Right ventricle myocardium superior (tissue), 1 donor: ENCODE measurements at regions not wholly inside any gene's neighbourhood (a gene's known extent, or its start where the extent isn't known, plus 50 kb on each side); places are given as distances from the start of the nearest gene placed in this dataset.
"Not testable (repeated sequence)": the region's sequence is repeated elsewhere in the genome, so short reads cannot be mapped to it uniquely, and the experiment has no call there.

ENCODE experiments used
- ATAC-seq: fragments of 200-7000 bp; cut with Tn5 transposase; one replicate; pipeline ENCODE4 v1.9.1; 2020; ENCODE audit warnings: mild to moderate bottlenecking; ENCODE audit not compliant: poor library complexity
- DNase-seq: peaks from one replicate; pipeline ENCODE4 v3.0.0-alpha.2; 2020
- intact Hi-C: fragments of 100-400 bp; cut with DNase I; formaldehyde crosslinking; loops from one replicate; pipeline ENCODE4 v1.11.2; 2022
- donor health status: DM: no; HTN: yes; CAD: no; lungs with severe emphysema.

GRCh38 chr2:159880729-159881128, 82.7 kb upstream of the CD302 start:
- intact Hi-C loops, result no loop called here
- DNase-seq (no peak), ATAC-seq (no peak)

GRCh38 chr2:159879051-159879604, 81.1 kb upstream of the CD302 start:
- intact Hi-C loops, result no loop called here
- ATAC-seq, result no peak
- DNase-seq, result no peak

- DNase-seq (no peak), ATAC-seq (no peak)
- intact Hi-C loops, result no loop called here
These were observed 77.1 kb upstream of the CD302 start for GRCh38 chr2:159875083-159875482.

- DNase-seq (no peak), ATAC-seq (no peak)
- intact Hi-C loops, result no loop called here
These were observed 75.2 kb upstream of the CD302 start for GRCh38 chr2:159873258-159873657.

DNA sequence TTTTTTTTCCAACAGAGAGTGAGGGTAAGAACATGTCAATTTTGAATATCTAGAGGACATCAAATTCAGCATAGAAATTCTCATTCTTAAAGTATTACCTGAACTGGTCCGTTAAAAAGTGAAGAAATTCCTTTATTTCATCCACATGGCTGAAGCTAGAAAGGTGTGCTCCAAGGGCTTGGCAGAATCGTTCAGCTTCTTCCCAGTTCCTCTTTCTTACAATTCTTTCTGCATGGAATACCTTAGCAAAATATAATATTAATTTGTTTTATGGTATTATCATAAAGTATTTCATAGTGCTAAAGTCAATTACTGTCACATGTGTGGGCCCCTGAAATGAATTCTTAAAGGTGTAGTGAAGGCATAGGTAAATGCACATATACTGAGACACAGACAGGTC, 74.3 kb upstream of the CD302 start:
- ATAC-seq (no peak), DNase-seq (no peak)
- intact Hi-C loops, result no loop called here

DNA sequence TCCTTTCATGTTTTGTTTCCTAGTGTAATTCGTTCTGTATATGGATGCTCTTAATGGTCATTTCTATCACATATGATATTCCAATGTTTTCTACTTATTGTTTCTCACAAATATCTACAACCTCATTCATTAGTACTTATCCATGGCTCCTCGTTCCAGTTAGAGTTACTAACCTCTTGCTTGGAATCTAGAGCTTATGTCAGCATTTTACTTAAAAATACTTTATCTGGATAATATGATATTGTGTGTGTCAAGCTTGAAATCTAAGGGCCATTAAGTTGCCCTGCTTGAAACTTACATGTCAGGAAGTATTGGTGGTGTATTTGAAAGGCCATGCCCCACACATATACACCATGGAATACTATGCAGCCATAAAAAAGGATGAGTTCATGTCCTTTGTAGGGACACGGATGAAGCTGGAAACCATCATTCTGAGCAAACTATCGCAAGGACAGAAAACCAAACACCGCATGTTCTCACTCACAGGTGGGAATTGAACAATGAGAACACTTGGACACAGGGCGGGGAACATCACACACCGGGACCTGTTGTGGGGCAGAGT, 70.7 kb upstream of the CD302 start:
- ATAC-seq, intact Hi-C loops: not testable (repeated sequence)

DNA sequence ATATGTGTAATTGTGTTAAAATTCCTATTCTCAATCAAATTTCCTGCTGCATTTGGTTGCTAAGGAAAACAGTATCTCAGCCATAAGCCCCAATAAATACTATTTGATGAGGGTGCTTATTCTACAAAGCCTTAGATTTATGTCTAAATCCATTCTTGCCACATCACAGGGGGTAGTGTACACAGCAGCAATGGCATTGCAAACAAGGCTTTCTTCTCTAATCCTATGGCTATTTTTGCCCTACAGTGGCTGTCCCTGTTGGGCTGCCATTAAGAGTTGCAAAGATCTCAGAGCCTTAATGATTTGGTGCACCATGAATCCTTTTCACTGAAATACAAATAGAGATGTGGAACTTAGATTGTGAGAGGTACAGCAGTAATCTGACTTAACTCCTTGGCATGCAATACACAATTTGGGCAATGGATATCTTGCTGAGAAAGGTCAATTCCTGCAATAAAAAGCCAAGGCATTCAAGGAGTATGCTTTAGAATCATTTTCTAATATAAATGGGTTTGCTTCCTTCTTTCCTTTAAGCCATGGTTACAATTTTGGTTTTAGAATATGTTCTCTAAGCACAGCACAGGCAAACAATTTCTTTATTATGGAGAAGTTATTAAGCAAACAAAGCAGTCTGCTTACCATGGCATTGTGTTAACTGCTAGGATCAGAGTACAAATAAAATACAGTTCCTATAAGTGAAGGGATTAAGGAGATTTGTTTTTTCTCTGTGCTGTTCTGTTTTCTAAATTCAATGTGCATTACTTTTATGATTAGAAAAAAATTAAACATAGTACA, 69.8 kb upstream of the CD302 start:
- intact Hi-C loops, result no loop called here
- ATAC-seq (no peak), DNase-seq (no peak)

More for the DNA sequence above, 70.7 kb upstream of the CD302 start:
- not testable (repeated sequence) for DNase-seq

DNA sequence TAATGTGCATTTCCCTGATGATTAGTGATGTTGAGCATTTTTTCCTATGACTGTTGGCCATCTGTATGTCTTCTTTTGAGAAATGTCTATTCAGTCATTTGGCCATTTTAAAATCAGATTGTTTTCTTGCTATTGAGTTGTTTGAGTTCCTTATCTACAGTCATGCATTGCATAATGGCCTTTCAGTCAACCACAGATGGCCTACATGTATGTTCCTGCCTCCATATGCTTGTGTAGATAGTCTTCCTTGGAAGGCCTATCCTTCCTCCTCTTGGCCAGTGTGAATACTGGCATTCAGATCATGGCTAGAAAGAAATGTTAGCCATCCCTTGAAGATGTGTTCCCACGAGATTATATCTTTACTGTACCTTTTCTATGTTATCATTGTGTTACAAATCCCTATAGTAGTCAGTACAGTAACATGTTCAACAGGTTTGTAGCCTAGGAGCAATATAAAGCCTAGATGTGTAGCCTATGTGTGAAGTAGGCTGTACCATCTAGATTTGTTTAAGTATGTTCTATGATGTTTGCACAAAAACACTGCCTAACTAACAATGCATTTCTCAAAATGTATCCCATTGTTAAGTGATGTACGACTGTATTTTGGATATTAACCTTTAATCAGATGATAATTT, 65.6 kb upstream of the CD302 start:
- intact Hi-C loops, result no loop called here
- no peak for ATAC-seq
- DNase-seq, result no peak

DNA sequence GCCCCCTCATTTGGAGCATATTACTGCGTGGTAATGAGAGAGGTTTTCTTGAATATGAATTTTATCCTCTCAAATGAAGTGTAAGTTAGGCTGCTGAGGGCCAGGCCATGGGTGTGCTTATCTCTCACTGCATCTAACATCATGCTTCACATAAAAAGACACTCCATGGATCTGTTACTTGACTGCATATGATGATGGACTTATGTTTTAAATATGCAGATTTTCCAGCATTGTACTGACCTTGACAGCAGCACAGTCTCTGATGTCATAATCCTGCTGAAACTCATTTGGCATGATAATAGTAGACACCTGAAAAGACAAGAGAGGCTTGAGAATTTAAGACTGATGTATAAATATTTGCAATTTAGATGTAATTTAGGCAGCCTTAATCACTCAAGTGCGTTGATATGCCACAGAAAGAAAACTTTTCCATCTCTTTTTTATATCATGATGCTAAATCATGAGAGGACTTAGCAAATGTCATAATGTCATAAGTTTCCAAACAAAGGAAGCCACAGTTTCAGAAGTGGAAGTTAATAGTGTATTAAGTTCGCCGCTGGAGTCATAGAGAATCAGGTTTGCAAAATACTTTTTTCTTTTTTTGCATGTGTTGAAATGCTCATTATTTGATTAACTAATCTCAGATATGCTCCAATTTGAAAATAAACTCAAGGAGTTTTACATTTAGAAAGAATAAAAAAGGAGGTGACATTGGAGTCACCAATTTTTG, 62.7 kb upstream of the CD302 start:
- intact Hi-C loops, result no loop called here
- no peak for ATAC-seq
- DNase-seq, result no peak

GRCh38 chr2:159859583-159859982, 61.6 kb upstream of the CD302 start:
- DNase-seq (no peak), ATAC-seq (no peak)
- intact Hi-C loops, result no loop called here

DNA sequence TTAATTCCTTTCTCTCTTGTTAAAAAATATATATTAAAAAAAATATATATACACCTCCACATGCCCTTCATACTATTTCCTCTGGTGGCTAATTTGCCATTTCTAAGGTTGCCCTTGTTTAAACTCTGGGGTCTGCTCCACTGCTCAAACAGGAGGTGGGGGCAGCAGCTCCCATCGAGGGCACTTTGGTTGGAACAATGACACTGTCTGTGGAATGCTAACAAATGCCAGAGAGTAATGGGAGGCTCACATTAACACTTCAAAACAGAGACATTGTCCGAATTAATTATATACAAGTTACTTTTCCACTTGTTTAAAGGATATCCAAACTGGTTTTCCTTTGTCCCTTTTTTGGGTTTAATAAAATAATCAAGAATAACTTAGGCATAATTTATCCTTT, 58.8 kb upstream of the CD302 start:
- ATAC-seq (no peak), DNase-seq (no peak)
- intact Hi-C loops, result no loop called here

- intact Hi-C loops, result no loop called here
- ATAC-seq (no peak), DNase-seq (no peak)
These were observed 57.6 kb upstream of the CD302 start for GRCh38 chr2:159855557-159856061.

DNA sequence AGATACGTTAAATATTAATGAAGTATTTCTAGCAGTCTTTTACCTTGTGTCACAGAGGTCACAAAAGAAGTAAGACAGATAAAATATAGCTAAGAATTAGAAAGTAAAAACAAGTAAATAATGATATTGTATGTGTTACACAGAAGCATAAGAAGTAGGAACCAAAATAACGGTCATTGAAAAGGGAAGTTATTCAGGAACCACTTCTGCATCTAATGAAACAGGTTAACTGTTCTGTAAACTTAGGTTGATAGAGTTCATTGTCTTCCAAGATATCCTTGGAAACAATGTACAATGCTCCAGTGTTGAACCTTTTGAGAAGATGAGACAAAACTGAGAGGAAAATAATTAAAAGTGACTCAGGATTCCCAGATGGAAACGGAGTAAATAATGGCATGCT, 57.1 kb upstream of the CD302 start:
- intact Hi-C loops, result no loop called here
- ATAC-seq (no peak), DNase-seq (no peak)

DNA sequence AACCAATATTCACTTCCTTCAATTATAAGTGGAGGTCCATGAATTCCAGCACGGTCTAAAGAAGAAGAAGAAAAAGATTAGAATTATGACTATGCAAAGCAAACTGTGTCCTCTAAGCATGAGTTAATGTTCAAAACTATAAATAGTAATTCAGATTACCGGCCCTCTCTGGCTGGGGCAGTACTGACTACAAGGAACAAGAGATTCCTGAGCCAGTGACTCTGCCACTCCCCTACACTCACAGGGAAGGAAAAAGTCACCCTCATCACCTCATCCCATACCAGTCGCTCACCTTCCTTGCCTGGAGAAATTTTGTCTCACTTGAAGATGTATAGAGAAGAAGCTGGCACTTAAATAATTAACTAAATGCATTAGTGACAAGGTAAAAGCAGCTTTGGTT, 56.5 kb upstream of the CD302 start:
- DNase-seq (no peak), ATAC-seq (peak; percentile 84)
- intact Hi-C loops, result no loop called here

- no peak for ATAC-seq
- DNase-seq, result no peak
- intact Hi-C loops, result no loop called here
These were observed 55.1 kb upstream of the CD302 start for GRCh38 chr2:159853101-159853500.

GRCh38 chr2:159851941-159852340, 53.9 kb upstream of the CD302 start:
- DNase-seq (no peak), ATAC-seq (no peak)
- intact Hi-C loops, result no loop called here

GRCh38 chr2:159850789-159851188, 52.8 kb upstream of the CD302 start:
- ATAC-seq (no peak), DNase-seq (no peak)
- intact Hi-C loops, result no loop called here

- ATAC-seq (no peak), DNase-seq (no peak)
- intact Hi-C loops, result no loop called here
These were observed 51.3 kb upstream of the CD302 start for GRCh38 chr2:159849160-159849813.
